Right cardiac atrium (tissue), 5 donors: ENCODE measurements at regions not wholly inside any gene's neighbourhood (a gene's known extent, or its start where the extent isn't known, plus 50 kb on each side); places are given as distances from the start of the nearest gene placed in this dataset.

ENCODE experiments used
- ATAC-seq, 2 donors: fragments of 200-7000 bp; cut with Tn5 transposase; one replicate each; pipeline versions ENCODE4 v1.8.0 to v1.9.1; 2020; ENCODE audit warnings: moderate library complexity in 2 of 2, mild to moderate bottlenecking in 1 of 2
- DNase-seq, 3 donors: peaks; one replicate each; pipeline ENCODE4 v3.0.0-alpha.2; 2020
- H3K27ac ChIP-seq: one replicate; pipeline ENCODE4 v1.5.1; 2013; ENCODE audit warnings: mild to moderate bottlenecking, low read length, control low read depth, moderate library complexity
- H3K27me3 ChIP-seq: one replicate; pipeline ENCODE4 v1.6.1; 2013; ENCODE audit not compliant: control insufficient read depth, insufficient read depth
- H3K4me1 ChIP-seq: one replicate; pipeline ENCODE4 v1.6.1; 2013; ENCODE audit warnings: low read length; ENCODE audit not compliant: control insufficient read depth, insufficient read depth
- H3K4me3 ChIP-seq: one replicate; pipeline ENCODE4 v1.5.1; 2013; ENCODE audit warnings: low read length, control low read depth
- H3K9me3 ChIP-seq: one replicate; pipeline ENCODE4 v1.6.1; 2013; ENCODE audit warnings: low read length; ENCODE audit not compliant: control insufficient read depth
- WGBS: extraction: QIAGEN DNeasy Blood & Tissue Kit; methylation state at CpG from one replicate; pipeline ENCODE4 v1.1.7; 2013; 5-methylcytosine and 5-hydroxymethylcytosine counted together
- intact Hi-C, 4 donors: fragments of 100-400 bp; cut with DNase I; formaldehyde crosslinking; loops; one replicate each; pipeline versions ENCODE4 v1.11.0 to v1.14.0; 2022 to 2023
- donor health status: healthy with polysubstance abuse.
- donor health status: DM: no; HTN: yes; CAD: no.
- donor health status: DM: no; HTN: no; CAD: no.
- donor health status: DM: no; HTN: yes; CAD: no; lungs with severe emphysema.
- donor health status: DM: yes; HTN: yes; CAD: no.

- ATAC-seq (no peak), DNase-seq (no peak)
- H3K27me3 ChIP-seq = no peaks in the 10 kb centered on the region
- 67% methylated on average over 5 of the region's 5 CpGs for WGBS
- no peak overlapping the region for H3K4me3 ChIP-seq
- H3K9me3 ChIP-seq = no peaks in the 10 kb centered on the region
- H3K27ac ChIP-seq = no peak overlapping the region
- no peaks in the 10 kb centered on the region for H3K4me1 ChIP-seq
- intact Hi-C loops = no loop called here
Observed at GRCh38 chr2:198659096-198659870, 798.5 kb downstream of the SATB2 start.

GRCh38 chr2:198657512-198658121 lies 800.1 kb downstream of the SATB2 start:
- ATAC-seq = no peak
- Histone ChIP-seq H3K27ac (no peak overlapping the region), H3K4me3 (no peak overlapping the region), H3K9me3 (no peaks in the 10 kb centered on the region), H3K27me3 (no peaks in the 10 kb centered on the region), H3K4me1 (no peaks in the 10 kb centered on the region)
- no peak for DNase-seq
- intact Hi-C loops = no loop called here
- WGBS = 44% methylated on average over 6 of the region's 6 CpGs

GRCh38 chr2:198656869-198657268 lies 800.9 kb downstream of the SATB2 start:
- no peak overlapping the region for H3K4me3 ChIP-seq
- no peaks in the 10 kb centered on the region for H3K4me1 ChIP-seq
- ATAC-seq (no peak), DNase-seq (no peak)
- 52% methylated on average over 2 of the region's 2 CpGs for WGBS
- H3K27ac ChIP-seq = no peak overlapping the region
- intact Hi-C loops = no loop called here
- H3K9me3 ChIP-seq = no peaks in the 10 kb centered on the region
- no peaks in the 10 kb centered on the region for H3K27me3 ChIP-seq

GRCh38 chr2:198654646-198655045 lies 803.1 kb downstream of the SATB2 start:
- DNase-seq (no peak), ATAC-seq (no peak)
- no peaks in the 10 kb centered on the region for H3K4me1 ChIP-seq
- intact Hi-C loops = no loop called here
- no peak overlapping the region for H3K4me3 ChIP-seq
- 77% methylated on average over 5 of the region's 5 CpGs for WGBS
- no peaks in the 10 kb centered on the region for H3K27me3 ChIP-seq
- no peak overlapping the region for H3K27ac ChIP-seq
- no peaks in the 10 kb centered on the region for H3K9me3 ChIP-seq

GRCh38 chr2:198653311-198653710 lies 804.4 kb downstream of the SATB2 start:
- intact Hi-C loops = no loop called here
- Histone ChIP-seq H3K9me3 (no peaks in the 10 kb centered on the region), H3K4me3 (no peak overlapping the region), H3K27me3 (no peaks in the 10 kb centered on the region), H3K27ac (no peak overlapping the region), H3K4me1 (no peaks in the 10 kb centered on the region)
- 52% methylated on average over 2 of the region's 2 CpGs for WGBS
- DNase-seq (no peak), ATAC-seq (no peak)

- H3K9me3 ChIP-seq = no peaks in the 10 kb centered on the region
- ATAC-seq (no peak), DNase-seq (no peak)
- H3K4me3 ChIP-seq = no peak overlapping the region
- H3K27me3 ChIP-seq = no peaks in the 10 kb centered on the region
- no peak overlapping the region for H3K27ac ChIP-seq
- H3K4me1 ChIP-seq = no peaks in the 10 kb centered on the region
- intact Hi-C loops = no loop called here
- WGBS = 68% methylated on average over 1 of the region's 1 CpG
Observed at GRCh38 chr2:198652461-198652860, 805.3 kb downstream of the SATB2 start.

GRCh38 chr2:198645816-198646215 lies 811.9 kb downstream of the SATB2 start:
- DNase-seq (no peak), ATAC-seq (no peak)
- Histone ChIP-seq H3K4me3 (no peak overlapping the region), H3K4me1 (no peaks in the 10 kb centered on the region), H3K9me3 (no peaks in the 10 kb centered on the region), H3K27me3 (no peaks in the 10 kb centered on the region), H3K27ac (no peak overlapping the region)
- intact Hi-C loops = no loop called here
- 88% methylated on average over 4 of the region's 4 CpGs for WGBS

GRCh38 chr2:198641161-198641560 lies 816.6 kb downstream of the SATB2 start:
- 66% methylated on average over 3 of the region's 3 CpGs for WGBS
- intact Hi-C loops = no loop called here
- no peak overlapping the region for H3K4me3 ChIP-seq

GRCh38 chr2:198640463-198640862 lies 817.3 kb downstream of the SATB2 start:
- intact Hi-C loops = no loop called here
- Histone ChIP-seq H3K9me3 (no peaks in the 10 kb centered on the region), H3K27ac (no peak overlapping the region), H3K27me3 (no peaks in the 10 kb centered on the region), H3K4me1 (no peaks in the 10 kb centered on the region), H3K4me3 (no peak overlapping the region)
- 79% methylated on average over 2 of the region's 2 CpGs for WGBS
- no peak for ATAC-seq
- DNase-seq = no peak

More at GRCh38 chr2:198641161-198641560, 816.6 kb downstream of the SATB2 start:
- Histone ChIP-seq H3K27me3 (no peaks in the 10 kb centered on the region), H3K9me3 (no peaks in the 10 kb centered on the region), H3K27ac (no peak overlapping the region), H3K4me1 (no peaks in the 10 kb centered on the region)
- DNase-seq (no peak), ATAC-seq (no peak)

- Histone ChIP-seq H3K27me3 (no peaks in the 10 kb centered on the region), H3K9me3 (no peaks in the 10 kb centered on the region), H3K27ac (no peak overlapping the region), H3K4me1 (no peaks in the 10 kb centered on the region), H3K4me3 (no peak overlapping the region)
- intact Hi-C loops = no loop called here
- ATAC-seq = no peak
- WGBS = 73% methylated on average over 1 of the region's 1 CpG
- no peak for DNase-seq
Observed at GRCh38 chr2:198639580-198639979, 818.2 kb downstream of the SATB2 start.

- no peak overlapping the region for H3K27ac ChIP-seq
- WGBS = 55% methylated on average over 3 of the region's 3 CpGs
Observed at GRCh38 chr2:198638577-198638976, 819.2 kb downstream of the SATB2 start.

More at GRCh38 chr2:198638577-198638976, 819.2 kb downstream of the SATB2 start:
- no peaks in the 10 kb centered on the region for H3K4me1 ChIP-seq
- no peak overlapping the region for H3K4me3 ChIP-seq
- ATAC-seq (no peak), DNase-seq (no peak)
- H3K9me3 ChIP-seq = no peaks in the 10 kb centered on the region
- intact Hi-C loops = no loop called here
- H3K27me3 ChIP-seq = no peaks in the 10 kb centered on the region
